GM18909 (cell line): ENCODE measurements at regions not wholly inside any gene's neighbourhood (a gene's known extent, or its start where the extent isn't known, plus 50 kb on each side); places are given as distances from the start of the nearest gene placed in this dataset.

Source experiments
- ATAC-seq: cut with Tn5 transposase; IDR thresholded peaks from one replicate; pipeline ENCODE4 v1.9.1; 2021; ENCODE audit warnings: mild to moderate bottlenecking; ENCODE audit not compliant: unreplicated experiment, poor library complexity

- ATAC-seq = no peak
Observed at GRCh38 chr17:45676695-45677094, 107.4 kb upstream of the CRHR1 start.

- ATAC-seq = no peak
Observed at GRCh38 chr17:45677770-45678169, 106.3 kb upstream of the CRHR1 start.

- ATAC-seq = no peak
Observed at GRCh38 chr17:45679426-45679825, 104.7 kb upstream of the CRHR1 start.

GRCh38 chr17:45680360-45680759 lies 103.8 kb upstream of the CRHR1 start:
- no peak for ATAC-seq

- no peak for ATAC-seq
Observed at GRCh38 chr17:45681706-45682105, 102.4 kb upstream of the CRHR1 start.

- no peak for ATAC-seq
Observed at GRCh38 chr17:45686250-45686649, 97.9 kb upstream of the CRHR1 start.

GRCh38 chr17:45687594-45687993 lies 96.5 kb upstream of the CRHR1 start:
- no peak for ATAC-seq

- ATAC-seq = no peak
Observed at GRCh38 chr17:45688353-45688752, 95.8 kb upstream of the CRHR1 start.

- ATAC-seq = no peak
Observed at GRCh38 chr17:45688820-45689219, 95.3 kb upstream of the CRHR1 start.

- no peak for ATAC-seq
Observed at GRCh38 chr17:45689451-45689850, 94.7 kb upstream of the CRHR1 start.

GRCh38 chr17:45690625-45691275 lies 93.4 kb upstream of the CRHR1 start:
- no peak for ATAC-seq

- ATAC-seq = no peak
Observed at GRCh38 chr17:45692661-45693060, 91.5 kb upstream of the CRHR1 start.

- ATAC-seq = no peak
Observed at GRCh38 chr17:45693792-45694191, 90.3 kb upstream of the CRHR1 start.

- no peak for ATAC-seq
Observed at GRCh38 chr17:45696442-45696841, 87.7 kb upstream of the CRHR1 start.

GRCh38 chr17:45697076-45697475 lies 87.0 kb upstream of the CRHR1 start:
- no peak for ATAC-seq

GRCh38 chr17:45700171-45701090 lies 83.7 kb upstream of the CRHR1 start:
- no peak for ATAC-seq

GRCh38 chr17:45702666-45703266 lies 81.4 kb upstream of the CRHR1 start:
- no peak for ATAC-seq

- no peak for ATAC-seq
Observed at GRCh38 chr17:45703348-45703747, 80.8 kb upstream of the CRHR1 start.

- ATAC-seq = no peak
Observed at GRCh38 chr17:45703806-45704205, 80.3 kb upstream of the CRHR1 start.

GRCh38 chr17:45704251-45704650 lies 79.9 kb upstream of the CRHR1 start:
- ATAC-seq = no peak
